ENCODE measurements at regions not wholly inside any gene's neighbourhood (a gene's known extent, or its start where the extent isn't known, plus 50 kb on each side); places are given as distances from the start of the nearest gene placed in this dataset.
"Not testable (repeated sequence)": the region's sequence is repeated elsewhere in the genome, so short reads cannot be mapped to it uniquely, and the experiment has no call there.

DNA sequence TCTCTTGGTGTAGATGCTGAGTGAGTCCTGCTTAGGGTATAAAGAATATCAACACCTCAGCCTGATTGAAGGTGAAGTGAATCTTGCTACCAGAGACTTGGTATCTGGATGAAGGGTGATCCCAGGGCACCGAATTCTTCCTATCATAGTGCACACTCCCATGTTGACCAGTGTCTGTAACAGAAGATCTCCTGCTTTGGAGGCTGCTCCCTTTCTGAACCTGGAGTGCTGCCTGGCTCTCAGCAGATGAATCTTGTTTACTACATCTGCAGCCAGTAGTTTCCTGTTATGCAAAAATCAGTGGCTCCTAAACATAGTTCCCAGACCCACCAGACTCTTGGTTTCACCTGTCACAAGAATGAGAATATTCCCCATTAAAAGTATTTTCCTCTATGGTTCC is 191.7 kb upstream of the GK2 start:
- TF ChIP-seq, protein P1, sequence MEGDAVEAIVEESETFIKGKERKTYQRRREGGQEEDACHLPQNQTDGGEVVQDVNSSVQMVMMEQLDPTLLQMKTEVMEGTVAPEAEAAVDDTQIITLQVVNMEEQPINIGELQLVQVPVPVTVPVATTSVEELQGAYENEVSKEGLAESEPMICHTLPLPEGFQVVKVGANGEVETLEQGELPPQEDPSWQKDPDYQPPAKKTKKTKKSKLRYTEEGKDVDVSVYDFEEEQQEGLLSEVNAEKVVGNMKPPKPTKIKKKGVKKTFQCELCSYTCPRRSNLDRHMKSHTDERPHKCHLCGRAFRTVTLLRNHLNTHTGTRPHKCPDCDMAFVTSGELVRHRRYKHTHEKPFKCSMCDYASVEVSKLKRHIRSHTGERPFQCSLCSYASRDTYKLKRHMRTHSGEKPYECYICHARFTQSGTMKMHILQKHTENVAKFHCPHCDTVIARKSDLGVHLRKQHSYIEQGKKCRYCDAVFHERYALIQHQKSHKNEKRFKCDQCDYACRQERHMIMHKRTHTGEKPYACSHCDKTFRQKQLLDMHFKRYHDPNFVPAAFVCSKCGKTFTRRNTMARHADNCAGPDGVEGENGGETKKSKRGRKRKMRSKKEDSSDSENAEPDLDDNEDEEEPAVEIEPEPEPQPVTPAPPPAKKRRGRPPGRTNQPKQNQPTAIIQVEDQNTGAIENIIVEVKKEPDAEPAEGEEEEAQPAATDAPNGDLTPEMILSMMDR (IDR thresholded peaks at IDR 0.05; ENCODE audit: low read depth, low read length) = no peak
- no peak overlapping the region for H3K4me3 ChIP-seq (ENCODE audit: low read depth, low read length)

DNA sequence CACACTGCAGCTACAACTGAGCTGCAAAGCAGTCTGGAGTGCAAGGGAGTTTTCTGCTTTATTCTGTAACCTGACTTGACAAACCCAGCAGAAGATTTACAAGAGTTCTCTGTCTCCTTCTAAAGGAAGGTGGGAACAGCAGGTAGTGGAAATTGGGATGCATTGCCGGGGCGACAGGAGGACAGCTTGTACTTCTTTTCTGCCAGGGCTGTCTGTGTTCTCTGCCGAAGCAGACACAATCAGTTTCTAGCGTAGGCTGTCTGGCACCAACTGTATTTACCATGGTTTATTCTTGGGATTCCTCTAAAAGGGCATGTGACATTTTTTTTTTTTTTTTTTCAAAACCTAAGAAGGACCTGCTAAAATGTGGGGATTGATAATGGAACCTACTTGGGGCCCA is 190.8 kb upstream of the GK2 start:
- TF ChIP-seq, protein P1 (IDR thresholded peaks at IDR 0.05; ENCODE audit: low read depth, low read length) = no peak
- no peak overlapping the region for H3K4me3 ChIP-seq (ENCODE audit: low read depth, low read length)

DNA sequence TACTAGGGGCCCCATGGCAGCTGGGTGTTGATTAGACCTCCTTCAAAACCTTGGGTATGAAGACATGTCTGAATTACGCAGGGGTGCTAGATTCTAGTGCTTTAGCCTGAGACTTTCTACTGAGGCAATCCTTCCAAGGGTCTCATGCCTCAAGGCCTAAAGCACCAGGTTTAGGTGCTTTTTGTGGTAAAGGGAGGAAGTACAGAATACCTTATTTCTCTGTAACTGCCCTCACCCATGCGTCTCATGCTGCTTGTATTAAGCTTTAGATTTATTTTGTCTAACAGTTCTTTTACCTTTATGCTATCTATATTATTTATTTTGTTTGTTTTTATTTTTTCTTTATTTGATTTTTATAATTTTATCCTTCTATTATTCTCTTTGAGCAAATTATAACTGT is 190.2 kb upstream of the GK2 start:
- no peak overlapping the region for H3K4me3 ChIP-seq (ENCODE audit: low read depth, low read length)
- TF ChIP-seq, protein P1 (IDR thresholded peaks at IDR 0.05; ENCODE audit: low read depth, low read length) = no peak

DNA sequence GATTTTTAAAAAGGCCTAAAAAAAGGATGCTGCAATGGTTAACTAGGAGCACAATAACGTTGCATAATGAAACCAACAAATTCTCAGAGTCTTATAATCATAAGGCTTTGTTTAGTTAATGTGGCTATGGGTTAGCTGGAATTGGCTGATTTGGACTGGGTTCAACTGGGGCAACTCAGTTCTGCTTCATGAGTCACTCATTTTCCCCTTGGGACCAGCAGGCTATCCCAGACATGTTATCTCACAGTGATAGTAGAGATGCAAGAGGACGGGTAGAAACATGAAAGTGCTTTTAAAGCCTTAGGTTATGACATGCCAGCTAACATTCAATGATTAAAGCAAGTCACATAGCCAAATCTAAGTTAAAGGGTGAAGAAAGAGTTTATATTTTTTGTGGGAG is 189.2 kb upstream of the GK2 start:
- TF ChIP-seq, protein P1 (IDR thresholded peaks at IDR 0.05; ENCODE audit: low read depth, low read length) = no peak
- no peak overlapping the region for H3K4me3 ChIP-seq (ENCODE audit: low read depth, low read length)

DNA sequence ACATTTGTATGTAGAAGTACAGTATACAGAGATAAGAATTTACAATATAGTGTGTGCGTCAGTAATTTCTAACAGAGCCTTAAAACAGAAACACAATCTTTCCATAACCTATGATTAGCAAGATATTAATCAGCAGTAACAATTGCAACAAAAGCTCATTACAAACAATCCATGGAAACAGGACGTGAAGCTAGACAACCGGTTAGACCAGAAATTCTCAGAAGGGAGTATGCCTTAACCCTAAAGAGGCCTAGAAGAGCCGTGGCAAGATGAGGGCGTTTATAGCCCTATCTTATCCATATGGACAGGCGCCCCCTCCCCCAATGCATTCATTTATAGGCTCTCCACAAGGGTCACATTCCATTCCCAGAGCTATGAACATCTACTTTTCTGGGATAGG is 184.2 kb upstream of the GK2 start:
- H3K4me3 ChIP-seq (ENCODE audit: low read depth, low read length) = not testable (repeated sequence)

DNA sequence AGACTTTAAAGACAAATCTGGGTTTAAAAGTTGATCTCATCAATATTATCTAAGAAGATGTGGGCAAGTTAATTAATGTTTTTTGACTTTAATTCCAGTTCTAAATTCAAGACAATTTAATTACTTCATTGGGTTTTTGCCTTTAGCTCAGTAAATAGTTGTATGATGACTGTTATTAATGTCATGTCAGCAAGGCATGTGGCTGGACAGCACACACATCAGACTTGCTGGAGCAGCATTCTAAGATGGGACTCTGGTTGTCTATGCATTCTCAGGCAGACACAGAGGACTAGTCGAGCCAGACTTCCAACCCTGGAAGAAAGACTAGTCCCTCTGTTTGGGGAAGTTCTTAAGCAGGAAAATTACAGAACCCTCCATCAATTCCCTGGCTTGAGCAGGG is 180.7 kb upstream of the GK2 start:
- TF ChIP-seq, protein P1 (IDR thresholded peaks at IDR 0.05; ENCODE audit: low read depth, low read length) = no peak
- H3K4me3 ChIP-seq (ENCODE audit: low read depth, low read length) = no peak overlapping the region

DNA sequence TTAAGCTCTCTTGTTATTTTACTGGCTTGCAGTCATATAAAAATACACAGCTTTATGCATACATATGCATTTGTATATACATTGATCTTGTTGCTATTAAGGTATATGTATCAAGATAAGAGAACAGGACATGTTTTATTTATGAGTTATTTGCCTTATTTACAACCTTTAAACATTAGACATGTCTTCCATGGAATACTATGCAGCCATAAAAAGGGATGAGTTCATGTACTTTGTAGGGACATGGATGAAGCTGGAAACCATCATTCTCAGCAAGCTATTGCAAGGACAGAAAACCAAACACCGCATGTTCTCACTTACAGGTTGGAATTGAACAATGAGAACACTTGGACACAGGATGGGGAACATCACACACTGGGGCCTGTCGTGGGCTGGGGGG is 179.2 kb upstream of the GK2 start:
- not testable (repeated sequence) for H3K4me3 ChIP-seq (ENCODE audit: low read depth, low read length)

DNA sequence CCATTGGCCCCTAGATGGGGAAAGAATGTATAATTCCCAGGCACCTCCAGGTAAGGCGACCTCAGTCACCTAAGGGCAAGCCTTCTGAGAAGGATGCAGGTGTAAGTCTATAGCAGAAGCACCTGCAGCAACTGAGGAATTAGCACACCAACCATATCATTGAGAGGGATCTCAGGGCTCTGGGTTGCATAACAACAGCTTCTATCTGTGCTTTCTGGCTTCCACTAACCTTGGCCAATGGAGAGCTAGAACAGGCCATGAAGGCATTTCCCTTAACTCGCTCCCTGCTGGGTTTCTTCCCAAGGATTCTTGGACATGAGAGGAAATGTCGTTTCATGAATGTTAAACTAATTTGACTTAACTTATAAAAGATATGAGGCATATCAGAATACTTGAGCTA is 177.8 kb upstream of the GK2 start:
- TF ChIP-seq, protein P1 (IDR thresholded peaks at IDR 0.05; ENCODE audit: low read depth, low read length) = no peak
- H3K4me3 ChIP-seq (ENCODE audit: low read depth, low read length) = no peak overlapping the region

DNA sequence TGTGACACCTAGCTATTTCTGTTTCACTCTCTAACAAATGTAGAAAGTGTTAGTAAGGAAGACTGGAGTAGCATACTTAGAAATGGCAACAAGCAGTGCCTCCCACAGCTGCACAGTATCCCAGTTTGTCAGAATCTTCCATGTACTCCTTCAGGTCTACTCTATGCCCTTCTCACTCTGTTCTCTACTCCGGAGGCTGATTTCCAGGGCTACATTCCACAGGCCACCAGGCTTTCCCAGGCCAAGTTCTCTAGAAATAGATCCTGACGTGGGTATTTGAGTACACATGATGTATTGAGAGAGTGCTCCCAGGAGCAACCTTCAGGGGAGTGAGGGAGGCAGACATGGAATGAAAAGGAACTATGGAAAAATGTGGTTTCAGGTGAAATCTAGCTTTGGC is 177.3 kb upstream of the GK2 start:
- TF ChIP-seq, protein P1 (IDR thresholded peaks at IDR 0.05; ENCODE audit: low read depth, low read length) = no peak
- no peak overlapping the region for H3K4me3 ChIP-seq (ENCODE audit: low read depth, low read length)
